B cell (primary cell): ENCODE measurements at regions not wholly inside any gene's neighbourhood (a gene's known extent, or its start where the extent isn't known, plus 50 kb on each side); places are given as distances from the start of the nearest gene placed in this dataset.

ENCODE experiments used
- ATAC-seq: fragments of 200-7000 bp; cut with Tn5 transposase; one replicate; pipeline ENCODE4 v1.10.0; 2021; ENCODE audit warnings: low read depth, mild to moderate bottlenecking, moderate number of reproducible peaks, moderate library complexity
- CTCF ChIA-PET: fragments of 350-600 bp; sonication (Branson Sonifier 250); formaldehyde crosslinking; loops from one replicate; lab custom pipeline; 2021; ENCODE audit warnings: antibody characterized with exemption, inconsistent platforms; lab: Charles Lee
- POLR2A ChIA-PET: fragments of 350-600 bp; sonication (Branson Sonifier 250); formaldehyde crosslinking; loops from one replicate; lab custom pipeline; 2021; ENCODE audit warnings: antibody characterized with exemption; lab: Charles Lee
- DNase-seq: peaks from one replicate; pipeline ENCODE4 v3.0.0; 2013
- H2AFZ ChIP-seq: 2 replicates; pipeline ENCODE4 v1.6.1; 2012; ENCODE audit warnings: mild to moderate bottlenecking, low read depth, low read length; ENCODE audit not compliant: insufficient read depth, poor library complexity, severe bottlenecking
- H3K27ac ChIP-seq, 2 donors: 1 replicate in 1 of 2; 2 replicates in 1 of 2; pipeline ENCODE4 v1.5.1; 2012 to 2013; ENCODE audit warnings: low read length in 2 of 2, mild to moderate bottlenecking in 2 of 2, moderate library complexity in 1 of 2
- H3K27me3 ChIP-seq, 4 experiments: fragments of 200-600 bp in 1 of 4; sonication (generic) in 1 of 4; replicated peaks in 1 of 4; 1 replicate in 2 of 4; 2 replicates in 2 of 4; pipeline versions ENCODE4 v1.6.1 to v1.7.0; 2013 to 2016; ENCODE audit warnings: low read length in 3 of 4, mild to moderate bottlenecking in 2 of 4, mixed read lengths in 1 of 4, moderate library complexity in 1 of 4; ENCODE audit not compliant: insufficient read depth in 4 of 4, control insufficient read depth in 3 of 4; ENCODE audit errors: control extremely low read depth in 1 of 4
- H3K36me3 ChIP-seq, 2 experiments: replicated peaks in 1 of 2; 1 replicate in 1 of 2; 2 replicates in 1 of 2; pipeline versions ENCODE4 v1.6.1 to v1.7.1; 2013; ENCODE audit warnings: low read length in 1 of 2; ENCODE audit not compliant: insufficient read depth in 2 of 2, control insufficient read depth in 1 of 2; ENCODE audit errors: control extremely low read depth in 1 of 2, extremely low read depth in 1 of 2
- H3K4me1 ChIP-seq, 2 donors: fragments of 200-600 bp in 1 of 2; sonication (generic) in 1 of 2; 1 replicate in 1 of 2; 2 replicates in 1 of 2; pipeline versions ENCODE4 v1.5.1 to v1.6.1; 2013 to 2017; ENCODE audit warnings: low read length in 2 of 2; ENCODE audit not compliant: control insufficient read depth in 2 of 2, insufficient read depth in 2 of 2
- H3K4me2 ChIP-seq: replicated peaks from 2 replicates; pipeline ENCODE3; 2012; ENCODE audit warnings: mild to moderate bottlenecking, low read depth, low read length; ENCODE audit not compliant: poor library complexity, severe bottlenecking
- H3K4me3 ChIP-seq, 5 experiments: fragments of 200-600 bp in 1 of 5; sonication (generic) in 1 of 5; 1 replicate in 3 of 5; 2 replicates in 2 of 5; pipeline versions ENCODE4 v1.5.1 to v1.7.0; 2011 to 2016; ENCODE audit warnings: low read length in 4 of 5, mild to moderate bottlenecking in 4 of 5, low read depth in 2 of 5, control low read depth in 1 of 5, moderate library complexity in 1 of 5; ENCODE audit not compliant: insufficient read depth in 1 of 5; ENCODE audit errors: control extremely low read depth in 1 of 5, extremely low read depth in 1 of 5
- H3K79me2 ChIP-seq: fragments of 200-600 bp; sonication (generic); one replicate; pipeline ENCODE4 v1.6.0; 2016; ENCODE audit warnings: low read length; ENCODE audit not compliant: control insufficient read depth, insufficient read depth
- H3K9ac ChIP-seq: fragments of 200-600 bp; sonication (generic); 2 replicates; pipeline ENCODE4 v1.6.1; 2017; ENCODE audit warnings: mild to moderate bottlenecking, low read length, moderate library complexity
- H3K9me3 ChIP-seq, 3 donors: one replicate each; pipeline versions ENCODE4 v1.6.1 to v1.7.1; 2013; ENCODE audit warnings: low read length in 2 of 3; ENCODE audit not compliant: control insufficient read depth in 2 of 3, insufficient read depth in 1 of 3; ENCODE audit errors: control extremely low read depth in 1 of 3
- H4K20me1 ChIP-seq: 2 replicates; pipeline ENCODE4 v1.6.0; 2012; ENCODE audit warnings: mild to moderate bottlenecking, low read length; ENCODE audit not compliant: insufficient read depth, control insufficient read depth, poor library complexity, severe bottlenecking
- H3K27ac Mint-ChIP-seq: one replicate; pipeline ENCODE4 v1.8.0; 2021; ENCODE audit warnings: mixed read lengths
- H3K27me3 Mint-ChIP-seq: one replicate; pipeline ENCODE4 v1.8.0; 2021; ENCODE audit warnings: mixed read lengths
- H3K4me1 Mint-ChIP-seq: one replicate; pipeline ENCODE4 v1.8.0; 2021; ENCODE audit warnings: mixed read lengths
- H3K4me3 Mint-ChIP-seq: one replicate; pipeline ENCODE4 v1.8.0; 2021; ENCODE audit warnings: mixed read lengths
- H3K9me3 Mint-ChIP-seq: one replicate; pipeline ENCODE4 v1.8.0; 2022; ENCODE audit warnings: mixed read lengths; ENCODE audit not compliant: insufficient read depth
- EZH2 ChIP-seq: IDR thresholded peaks from 2 replicates; pipeline ENCODE4 v1.6.1; 2012; ENCODE audit warnings: borderline replicate concordance, low read depth, mild to moderate bottlenecking, moderate library complexity, low read length; ENCODE audit not compliant: insufficient read depth, poor library complexity, severe bottlenecking
- WGBS: methylation state at CpG from one replicate; pipeline ENCODE4 v1.1.5; 2013; ENCODE audit warnings: missing lambda C conversion rate; ENCODE audit not compliant: insufficient coverage; 5-methylcytosine and 5-hydroxymethylcytosine counted together
- intact Hi-C: fragments of 100-400 bp; cut with micrococcal nuclease; formaldehyde crosslinking; loops from one replicate; pipeline ENCODE4 v1.10.0; 2022
- TF ChIP-seq, protein P1 (sequence below): fragments of 200-600 bp; IDR thresholded peaks from one replicate; pipeline ENCODE4 v1.8.0; 2022; ENCODE audit warnings: antibody characterized with exemption, mild to moderate bottlenecking

- TF ChIP-seq, protein P1, sequence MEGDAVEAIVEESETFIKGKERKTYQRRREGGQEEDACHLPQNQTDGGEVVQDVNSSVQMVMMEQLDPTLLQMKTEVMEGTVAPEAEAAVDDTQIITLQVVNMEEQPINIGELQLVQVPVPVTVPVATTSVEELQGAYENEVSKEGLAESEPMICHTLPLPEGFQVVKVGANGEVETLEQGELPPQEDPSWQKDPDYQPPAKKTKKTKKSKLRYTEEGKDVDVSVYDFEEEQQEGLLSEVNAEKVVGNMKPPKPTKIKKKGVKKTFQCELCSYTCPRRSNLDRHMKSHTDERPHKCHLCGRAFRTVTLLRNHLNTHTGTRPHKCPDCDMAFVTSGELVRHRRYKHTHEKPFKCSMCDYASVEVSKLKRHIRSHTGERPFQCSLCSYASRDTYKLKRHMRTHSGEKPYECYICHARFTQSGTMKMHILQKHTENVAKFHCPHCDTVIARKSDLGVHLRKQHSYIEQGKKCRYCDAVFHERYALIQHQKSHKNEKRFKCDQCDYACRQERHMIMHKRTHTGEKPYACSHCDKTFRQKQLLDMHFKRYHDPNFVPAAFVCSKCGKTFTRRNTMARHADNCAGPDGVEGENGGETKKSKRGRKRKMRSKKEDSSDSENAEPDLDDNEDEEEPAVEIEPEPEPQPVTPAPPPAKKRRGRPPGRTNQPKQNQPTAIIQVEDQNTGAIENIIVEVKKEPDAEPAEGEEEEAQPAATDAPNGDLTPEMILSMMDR: no peak
- no peak for TF ChIP-seq EZH2
- POLR2A ChIA-PET: no interaction called here
- H3K4me3 Mint-ChIP-seq: no peak overlapping the region
- no peaks in the 10 kb centered on the region for H3K79me2 ChIP-seq
- no peak for DNase-seq
- H3K9me3 ChIP-seq: no peaks in the 10 kb centered on the region
- H3K9ac ChIP-seq: no peak overlapping the region
- H3K4me1 ChIP-seq: no peaks in the 10 kb centered on the region
- ATAC-seq: no peak
- H3K27ac ChIP-seq: no peak overlapping the region
- no peaks in the 10 kb centered on the region for H4K20me1 ChIP-seq
- H3K27ac Mint-ChIP-seq: no peak overlapping the region
- intact Hi-C loops: no loop called here
- H3K36me3 ChIP-seq: no peaks in the 10 kb centered on the region
- WGBS: 100% methylated on average over 2 of the region's 5 CpGs
- no peaks in the 10 kb centered on the region for H3K27me3 ChIP-seq
- CTCF ChIA-PET: no interaction called here
- H3K4me3 ChIP-seq: no peak overlapping the region
- no peak overlapping the region for H3K4me2 ChIP-seq
- no peaks in the 10 kb centered on the region for H3K9me3 Mint-ChIP-seq
- H2AFZ ChIP-seq: no peak overlapping the region
- no peaks in the 10 kb centered on the region for H3K27me3 Mint-ChIP-seq
- H3K4me1 Mint-ChIP-seq: no peaks in the 10 kb centered on the region
Measured at GRCh38 chr20:10949930-10950783, 276.4 kb upstream of the JAG1 start.

DNA sequence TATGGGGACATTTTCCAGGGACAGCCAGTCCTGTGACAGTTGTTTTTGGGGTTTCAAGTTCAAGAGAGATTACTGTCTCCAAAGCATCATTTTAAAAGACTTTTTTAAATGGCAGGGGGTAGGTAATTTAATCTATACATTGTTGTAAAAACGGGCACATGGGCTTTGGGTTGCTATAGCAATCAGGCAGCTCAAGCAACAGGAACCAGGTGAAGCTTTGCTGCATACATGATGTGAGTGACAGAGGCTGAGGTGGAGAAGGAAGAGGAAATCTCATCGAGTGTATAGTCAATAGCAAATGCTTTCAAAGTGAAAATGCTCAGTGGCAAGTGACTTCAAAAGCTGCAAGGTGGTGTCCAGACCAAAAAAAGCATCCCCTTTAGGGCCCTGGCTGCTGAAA is 277.4 kb upstream of the JAG1 start:
- Histone ChIP-seq H3K4me2 (no peak overlapping the region), H3K27me3 (no peaks in the 10 kb centered on the region), H3K9ac (no peak overlapping the region), H3K79me2 (no peaks in the 10 kb centered on the region), H3K4me1 (no peaks in the 10 kb centered on the region), H3K9me3 (no peaks in the 10 kb centered on the region), H3K27ac (no peak overlapping the region), H2AFZ (no peak overlapping the region), H3K4me3 (no peak overlapping the region), H4K20me1 (no peaks in the 10 kb centered on the region), H3K36me3 (no peaks in the 10 kb centered on the region)
- WGBS: 14% methylated on average over 2 of the region's 2 CpGs
- Mint-ChIP-seq H3K9me3 (no peaks in the 10 kb centered on the region), H3K4me3 (no peak overlapping the region), H3K27ac (no peak overlapping the region), H3K4me1 (no peaks in the 10 kb centered on the region), H3K27me3 (no peaks in the 10 kb centered on the region)
- ChIA-PET POLR2A (no interaction called here), CTCF (no interaction called here)
- intact Hi-C loops: no loop called here
- ATAC-seq: no peak
- TF ChIP-seq, protein P1: no peak
- TF ChIP-seq EZH2: no peak
- no peak for DNase-seq
